Uterus (tissue), 3 donors: ENCODE measurements at regions not wholly inside any gene's neighbourhood (a gene's known extent, or its start where the extent isn't known, plus 50 kb on each side); places are given as distances from the start of the nearest gene placed in this dataset.

Experiments
- DNase-seq, 2 donors: peaks; one replicate each; pipeline ENCODE4 v3.0.0-alpha.2; 2019 to 2020
- H3K27ac ChIP-seq, 2 donors: fragments of 200-600 bp; sonication (generic); 1 replicate in 1 of 2; 2 replicates in 1 of 2; pipeline ENCODE4 v1.5.1; 2016 to 2018
- H3K27me3 ChIP-seq, 2 donors: fragments of 200-600 bp; sonication (generic); one replicate each; pipeline ENCODE4 v1.5.1; 2018 to 2019; ENCODE audit warnings: control low read depth in 1 of 2
- H3K36me3 ChIP-seq, 2 donors: fragments of 200-600 bp; sonication (generic); one replicate each; pipeline ENCODE4 v1.5.1; 2019; ENCODE audit warnings: control low read depth in 1 of 2
- H3K4me1 ChIP-seq, 2 donors: fragments of 200-600 bp; sonication (generic); one replicate each; pipeline ENCODE4 v1.5.1; 2018 to 2019; ENCODE audit warnings: control low read depth in 1 of 2
- H3K4me3 ChIP-seq, 2 donors: fragments of 200-600 bp; sonication (generic); 1 replicate in 1 of 2; 2 replicates in 1 of 2; pipeline ENCODE4 v1.5.1; 2018 to 2019; ENCODE audit warnings: mild to moderate bottlenecking in 1 of 2
- H3K9me3 ChIP-seq, 2 donors: fragments of 200-600 bp; sonication (generic); one replicate each; pipeline ENCODE4 v1.5.1; 2019; ENCODE audit warnings: control low read depth in 1 of 2
- CTCF ChIP-seq, 4 experiments: fragments of 200-600 bp in 2 of 4; fragments of 450-650 bp in 2 of 4; sonication (generic) in 2 of 4; IDR thresholded peaks; one replicate each; pipeline ENCODE4 v1.5.1; 2016 to 2019; ENCODE audit warnings: antibody characterized with exemption in 4 of 4, mild to moderate bottlenecking in 2 of 4, moderate library complexity in 1 of 4
- POLR2A ChIP-seq, 2 donors: fragments of 450-650 bp; IDR thresholded peaks; one replicate each; pipeline ENCODE4 v1.6.1; 2016; ENCODE audit warnings: antibody characterized with exemption in 2 of 2, mild to moderate bottlenecking in 1 of 2, moderate library complexity in 1 of 2
- intact Hi-C: fragments of 100-400 bp; cut with DNase I; formaldehyde crosslinking; loops from one replicate; pipeline ENCODE4 v1.15.1; 2023; ENCODE audit warnings: low total_unique reads
- donor health status: DM: yes; HTN: yes; CAD: no.

GRCh38 chr11:28726432-28726831, 618.2 kb downstream of the METTL15 start:
- DNase-seq: no peak
- Histone ChIP-seq H3K9me3 (no peaks in the 10 kb centered on the region), H3K4me3 (no peak overlapping the region), H3K27me3 (no peaks in the 10 kb centered on the region), H3K4me1 (no peaks in the 10 kb centered on the region), H3K36me3 (no peaks in the 10 kb centered on the region), H3K27ac (no peak overlapping the region)
- TF ChIP-seq CTCF (IDR thresholded peaks at IDR 0.05) (no peak), POLR2A (IDR thresholded peaks at IDR 0.05) (no peak)
- intact Hi-C loops: no loop called here

GRCh38 chr11:28715726-28716125, 607.5 kb downstream of the METTL15 start:
- H3K9me3 ChIP-seq: no peaks in the 10 kb centered on the region
- H3K4me3 ChIP-seq: no peak overlapping the region
- no peak for DNase-seq
- intact Hi-C loops: no loop called here
- H3K27ac ChIP-seq: no peak overlapping the region
- no peaks in the 10 kb centered on the region for H3K27me3 ChIP-seq
- no peaks in the 10 kb centered on the region for H3K4me1 ChIP-seq
- no peak for TF ChIP-seq CTCF (IDR thresholded peaks at IDR 0.05)
- no peak for TF ChIP-seq POLR2A (IDR thresholded peaks at IDR 0.05)
- no peaks in the 10 kb centered on the region for H3K36me3 ChIP-seq

- intact Hi-C loops: no loop called here
- H3K27ac ChIP-seq: no peak overlapping the region
- H3K9me3 ChIP-seq: no peaks in the 10 kb centered on the region
- H3K4me3 ChIP-seq: no peak overlapping the region
- no peaks in the 10 kb centered on the region for H3K36me3 ChIP-seq
- no peaks in the 10 kb centered on the region for H3K27me3 ChIP-seq
- TF ChIP-seq CTCF (IDR thresholded peaks at IDR 0.05): no peak
- TF ChIP-seq POLR2A (IDR thresholded peaks at IDR 0.05): no peak
- DNase-seq: no peak
- no peaks in the 10 kb centered on the region for H3K4me1 ChIP-seq
These were observed 605.7 kb downstream of the METTL15 start for GRCh38 chr11:28713850-28714249.

- TF ChIP-seq POLR2A (IDR thresholded peaks at IDR 0.05): no peak
- TF ChIP-seq CTCF (IDR thresholded peaks at IDR 0.05): no peak
- no peak overlapping the region for H3K27ac ChIP-seq
- H3K27me3 ChIP-seq: no peaks in the 10 kb centered on the region
- intact Hi-C loops: no loop called here
- no peaks in the 10 kb centered on the region for H3K4me1 ChIP-seq
- no peaks in the 10 kb centered on the region for H3K9me3 ChIP-seq
- DNase-seq: no peak
- no peak overlapping the region for H3K4me3 ChIP-seq
- no peaks in the 10 kb centered on the region for H3K36me3 ChIP-seq
These were observed 599.9 kb downstream of the METTL15 start for GRCh38 chr11:28708075-28708474.

GRCh38 chr11:28704801-28705200, 596.6 kb downstream of the METTL15 start:
- no peaks in the 10 kb centered on the region for H3K36me3 ChIP-seq
- intact Hi-C loops: no loop called here
- H3K4me3 ChIP-seq: no peak overlapping the region
- H3K27ac ChIP-seq: no peak overlapping the region
- DNase-seq: no peak
- TF ChIP-seq POLR2A (IDR thresholded peaks at IDR 0.05): no peak
- no peak for TF ChIP-seq CTCF (IDR thresholded peaks at IDR 0.05)
- no peaks in the 10 kb centered on the region for H3K4me1 ChIP-seq
- no peaks in the 10 kb centered on the region for H3K27me3 ChIP-seq
- H3K9me3 ChIP-seq: no peaks in the 10 kb centered on the region
